ENCODE measurements at regions not wholly inside any gene's neighbourhood (a gene's known extent, or its start where the extent isn't known, plus 50 kb on each side); places are given as distances from the start of the nearest gene placed in this dataset.

DNA sequence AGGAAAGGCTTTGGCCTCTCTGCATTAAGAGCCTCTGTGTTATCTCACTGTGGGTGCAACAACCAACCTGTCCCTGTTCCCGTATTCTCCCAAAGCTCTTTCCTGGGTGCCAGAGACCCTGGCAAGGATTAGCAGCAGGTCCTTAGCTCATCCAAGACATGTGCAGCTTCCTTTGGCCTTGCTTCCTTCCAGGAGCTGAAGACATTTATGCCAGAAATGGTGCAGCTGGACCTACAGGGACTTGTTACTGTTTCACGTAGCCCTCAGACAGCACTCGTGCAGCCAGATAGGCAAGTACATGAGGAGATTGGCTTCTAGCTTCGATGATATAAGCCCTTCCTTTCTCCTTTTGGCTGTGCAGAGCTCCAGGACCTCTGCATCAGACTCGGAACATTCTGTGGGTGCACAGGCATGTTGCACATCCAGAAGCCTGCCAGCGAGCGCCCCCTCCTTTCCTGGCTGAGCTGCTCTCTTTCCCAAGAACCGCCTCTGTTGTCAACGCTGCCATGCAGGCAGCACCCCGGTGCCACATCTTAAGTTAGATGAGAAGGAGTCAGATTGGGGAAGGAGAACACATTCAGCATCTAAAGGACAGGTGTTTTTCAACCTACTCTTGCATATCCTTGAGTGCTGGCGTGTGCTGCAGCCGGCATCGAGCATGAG, 284.5 kb upstream of the PLXNA2 start:
- TF ChIP-seq, protein P1, sequence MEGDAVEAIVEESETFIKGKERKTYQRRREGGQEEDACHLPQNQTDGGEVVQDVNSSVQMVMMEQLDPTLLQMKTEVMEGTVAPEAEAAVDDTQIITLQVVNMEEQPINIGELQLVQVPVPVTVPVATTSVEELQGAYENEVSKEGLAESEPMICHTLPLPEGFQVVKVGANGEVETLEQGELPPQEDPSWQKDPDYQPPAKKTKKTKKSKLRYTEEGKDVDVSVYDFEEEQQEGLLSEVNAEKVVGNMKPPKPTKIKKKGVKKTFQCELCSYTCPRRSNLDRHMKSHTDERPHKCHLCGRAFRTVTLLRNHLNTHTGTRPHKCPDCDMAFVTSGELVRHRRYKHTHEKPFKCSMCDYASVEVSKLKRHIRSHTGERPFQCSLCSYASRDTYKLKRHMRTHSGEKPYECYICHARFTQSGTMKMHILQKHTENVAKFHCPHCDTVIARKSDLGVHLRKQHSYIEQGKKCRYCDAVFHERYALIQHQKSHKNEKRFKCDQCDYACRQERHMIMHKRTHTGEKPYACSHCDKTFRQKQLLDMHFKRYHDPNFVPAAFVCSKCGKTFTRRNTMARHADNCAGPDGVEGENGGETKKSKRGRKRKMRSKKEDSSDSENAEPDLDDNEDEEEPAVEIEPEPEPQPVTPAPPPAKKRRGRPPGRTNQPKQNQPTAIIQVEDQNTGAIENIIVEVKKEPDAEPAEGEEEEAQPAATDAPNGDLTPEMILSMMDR (conservative IDR thresholded peaks at IDR 0.05; ENCODE audit: low read depth in 2 of 2), result no peak; a peak in 1 of 4 replicates
- TF ChIP-seq, protein P2, sequence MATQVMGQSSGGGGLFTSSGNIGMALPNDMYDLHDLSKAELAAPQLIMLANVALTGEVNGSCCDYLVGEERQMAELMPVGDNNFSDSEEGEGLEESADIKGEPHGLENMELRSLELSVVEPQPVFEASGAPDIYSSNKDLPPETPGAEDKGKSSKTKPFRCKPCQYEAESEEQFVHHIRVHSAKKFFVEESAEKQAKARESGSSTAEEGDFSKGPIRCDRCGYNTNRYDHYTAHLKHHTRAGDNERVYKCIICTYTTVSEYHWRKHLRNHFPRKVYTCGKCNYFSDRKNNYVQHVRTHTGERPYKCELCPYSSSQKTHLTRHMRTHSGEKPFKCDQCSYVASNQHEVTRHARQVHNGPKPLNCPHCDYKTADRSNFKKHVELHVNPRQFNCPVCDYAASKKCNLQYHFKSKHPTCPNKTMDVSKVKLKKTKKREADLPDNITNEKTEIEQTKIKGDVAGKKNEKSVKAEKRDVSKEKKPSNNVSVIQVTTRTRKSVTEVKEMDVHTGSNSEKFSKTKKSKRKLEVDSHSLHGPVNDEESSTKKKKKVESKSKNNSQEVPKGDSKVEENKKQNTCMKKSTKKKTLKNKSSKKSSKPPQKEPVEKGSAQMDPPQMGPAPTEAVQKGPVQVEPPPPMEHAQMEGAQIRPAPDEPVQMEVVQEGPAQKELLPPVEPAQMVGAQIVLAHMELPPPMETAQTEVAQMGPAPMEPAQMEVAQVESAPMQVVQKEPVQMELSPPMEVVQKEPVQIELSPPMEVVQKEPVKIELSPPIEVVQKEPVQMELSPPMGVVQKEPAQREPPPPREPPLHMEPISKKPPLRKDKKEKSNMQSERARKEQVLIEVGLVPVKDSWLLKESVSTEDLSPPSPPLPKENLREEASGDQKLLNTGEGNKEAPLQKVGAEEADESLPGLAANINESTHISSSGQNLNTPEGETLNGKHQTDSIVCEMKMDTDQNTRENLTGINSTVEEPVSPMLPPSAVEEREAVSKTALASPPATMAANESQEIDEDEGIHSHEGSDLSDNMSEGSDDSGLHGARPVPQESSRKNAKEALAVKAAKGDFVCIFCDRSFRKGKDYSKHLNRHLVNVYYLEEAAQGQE (IDR thresholded peaks at IDR 0.05; ENCODE audit: unreplicated experiment), result no peak
- TF ChIP-seq POLR2AphosphoS5 (IDR thresholded peaks at IDR 0.05; ENCODE audit: low read depth) (no peak), CREB1 (CRISPR knock-in tag; IDR thresholded peaks at IDR 0.05; ENCODE audit: low read depth) (no peak), EZH2 (IDR thresholded peaks at IDR 0.05; ENCODE audit: low read depth, unreplicated experiment) (no peak), STAT1 (IDR thresholded peaks at IDR 0.05; ENCODE audit: unreplicated experiment) (no peak), EZH2phosphoT487 (IDR thresholded peaks at IDR 0.05; ENCODE audit: unreplicated experiment) (no peak), JUNB (IDR thresholded peaks at IDR 0.05; ENCODE audit: unreplicated experiment) (no peak), ZNF114 (CRISPR knock-in tag; IDR thresholded peaks at IDR 0.05) (no peak), ZNF331 (CRISPR knock-in tag; IDR thresholded peaks at IDR 0.05; ENCODE audit: low read depth) (no peak), NANOG (IDR thresholded peaks at IDR 0.05; ENCODE audit: borderline replicate concordance) (no peak)
- TF ChIP-seq, protein P3, sequence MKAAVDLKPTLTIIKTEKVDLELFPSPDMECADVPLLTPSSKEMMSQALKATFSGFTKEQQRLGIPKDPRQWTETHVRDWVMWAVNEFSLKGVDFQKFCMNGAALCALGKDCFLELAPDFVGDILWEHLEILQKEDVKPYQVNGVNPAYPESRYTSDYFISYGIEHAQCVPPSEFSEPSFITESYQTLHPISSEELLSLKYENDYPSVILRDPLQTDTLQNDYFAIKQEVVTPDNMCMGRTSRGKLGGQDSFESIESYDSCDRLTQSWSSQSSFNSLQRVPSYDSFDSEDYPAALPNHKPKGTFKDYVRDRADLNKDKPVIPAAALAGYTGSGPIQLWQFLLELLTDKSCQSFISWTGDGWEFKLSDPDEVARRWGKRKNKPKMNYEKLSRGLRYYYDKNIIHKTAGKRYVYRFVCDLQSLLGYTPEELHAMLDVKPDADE (IDR thresholded peaks at IDR 0.05), result no peak
- TF ChIP-seq, protein P4, sequence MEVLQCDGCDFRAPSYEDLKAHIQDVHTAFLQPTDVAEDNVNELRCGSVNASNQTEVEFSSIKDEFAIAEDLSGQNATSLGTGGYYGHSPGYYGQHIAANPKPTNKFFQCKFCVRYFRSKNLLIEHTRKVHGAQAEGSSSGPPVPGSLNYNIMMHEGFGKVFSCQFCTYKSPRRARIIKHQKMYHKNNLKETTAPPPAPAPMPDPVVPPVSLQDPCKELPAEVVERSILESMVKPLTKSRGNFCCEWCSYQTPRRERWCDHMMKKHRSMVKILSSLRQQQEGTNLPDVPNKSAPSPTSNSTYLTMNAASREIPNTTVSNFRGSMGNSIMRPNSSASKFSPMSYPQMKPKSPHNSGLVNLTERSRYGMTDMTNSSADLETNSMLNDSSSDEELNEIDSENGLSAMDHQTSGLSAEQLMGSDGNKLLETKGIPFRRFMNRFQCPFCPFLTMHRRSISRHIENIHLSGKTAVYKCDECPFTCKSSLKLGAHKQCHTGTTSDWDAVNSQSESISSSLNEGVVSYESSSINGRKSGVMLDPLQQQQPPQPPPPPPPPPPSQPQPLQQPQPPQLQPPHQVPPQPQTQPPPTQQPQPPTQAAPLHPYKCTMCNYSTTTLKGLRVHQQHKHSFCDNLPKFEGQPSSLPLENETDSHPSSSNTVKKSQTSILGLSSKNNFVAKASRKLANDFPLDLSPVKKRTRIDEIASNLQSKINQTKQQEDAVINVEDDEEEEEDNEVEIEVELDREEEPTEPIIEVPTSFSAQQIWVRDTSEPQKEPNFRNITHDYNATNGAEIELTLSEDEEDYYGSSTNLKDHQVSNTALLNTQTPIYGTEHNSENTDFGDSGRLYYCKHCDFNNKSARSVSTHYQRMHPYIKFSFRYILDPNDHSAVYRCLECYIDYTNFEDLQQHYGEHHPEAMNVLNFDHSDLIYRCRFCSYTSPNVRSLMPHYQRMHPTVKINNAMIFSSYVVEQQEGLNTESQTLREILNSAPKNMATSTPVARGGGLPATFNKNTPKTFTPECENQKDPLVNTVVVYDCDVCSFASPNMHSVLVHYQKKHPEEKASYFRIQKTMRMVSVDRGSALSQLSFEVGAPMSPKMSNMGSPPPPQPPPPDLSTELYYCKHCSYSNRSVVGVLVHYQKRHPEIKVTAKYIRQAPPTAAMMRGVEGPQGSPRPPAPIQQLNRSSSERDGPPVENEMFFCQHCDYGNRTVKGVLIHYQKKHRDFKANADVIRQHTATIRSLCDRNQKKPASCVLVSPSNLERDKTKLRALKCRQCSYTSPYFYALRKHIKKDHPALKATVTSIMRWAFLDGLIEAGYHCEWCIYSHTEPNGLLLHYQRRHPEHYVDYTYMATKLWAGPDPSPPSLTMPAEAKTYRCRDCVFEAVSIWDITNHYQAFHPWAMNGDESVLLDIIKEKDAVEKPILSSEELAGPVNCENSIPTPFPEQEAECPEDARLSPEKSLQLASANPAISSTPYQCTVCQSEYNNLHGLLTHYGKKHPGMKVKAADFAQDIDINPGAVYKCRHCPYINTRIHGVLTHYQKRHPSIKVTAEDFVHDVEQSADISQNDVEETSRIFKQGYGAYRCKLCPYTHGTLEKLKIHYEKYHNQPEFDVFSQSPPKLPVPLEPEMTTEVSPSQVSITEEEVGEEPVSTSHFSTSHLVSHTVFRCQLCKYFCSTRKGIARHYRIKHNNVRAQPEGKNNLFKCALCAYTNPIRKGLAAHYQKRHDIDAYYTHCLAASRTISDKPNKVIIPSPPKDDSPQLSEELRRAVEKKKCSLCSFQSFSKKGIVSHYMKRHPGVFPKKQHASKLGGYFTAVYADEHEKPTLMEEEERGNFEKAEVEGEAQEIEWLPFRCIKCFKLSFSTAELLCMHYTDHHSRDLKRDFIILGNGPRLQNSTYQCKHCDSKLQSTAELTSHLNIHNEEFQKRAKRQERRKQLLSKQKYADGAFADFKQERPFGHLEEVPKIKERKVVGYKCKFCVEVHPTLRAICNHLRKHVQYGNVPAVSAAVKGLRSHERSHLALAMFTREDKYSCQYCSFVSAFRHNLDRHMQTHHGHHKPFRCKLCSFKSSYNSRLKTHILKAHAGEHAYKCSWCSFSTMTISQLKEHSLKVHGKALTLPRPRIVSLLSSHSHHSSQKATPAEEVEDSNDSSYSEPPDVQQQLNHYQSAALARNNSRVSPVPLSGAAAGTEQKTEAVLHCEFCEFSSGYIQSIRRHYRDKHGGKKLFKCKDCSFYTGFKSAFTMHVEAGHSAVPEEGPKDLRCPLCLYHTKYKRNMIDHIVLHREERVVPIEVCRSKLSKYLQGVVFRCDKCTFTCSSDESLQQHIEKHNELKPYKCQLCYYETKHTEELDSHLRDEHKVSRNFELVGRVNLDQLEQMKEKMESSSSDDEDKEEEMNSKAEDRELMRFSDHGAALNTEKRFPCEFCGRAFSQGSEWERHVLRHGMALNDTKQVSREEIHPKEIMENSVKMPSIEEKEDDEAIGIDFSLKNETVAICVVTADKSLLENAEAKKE (CRISPR knock-in tag; IDR thresholded peaks at IDR 0.05), result no peak

Data from GM23338 (cell line).